GM21360 (cell line): ENCODE measurements at regions not wholly inside any gene's neighbourhood (a gene's known extent, or its start where the extent isn't known, plus 50 kb on each side); places are given as distances from the start of the nearest gene placed in this dataset.
"Not testable (repeated sequence)": the region's sequence is repeated elsewhere in the genome, so short reads cannot be mapped to it uniquely, and the experiment has no call there.

Experiments used
- ATAC-seq: cut with Tn5 transposase; IDR thresholded peaks from one replicate; pipeline ENCODE4 v1.9.1; 2021; ENCODE audit warnings: mild to moderate bottlenecking, moderate library complexity; ENCODE audit not compliant: unreplicated experiment

DNA sequence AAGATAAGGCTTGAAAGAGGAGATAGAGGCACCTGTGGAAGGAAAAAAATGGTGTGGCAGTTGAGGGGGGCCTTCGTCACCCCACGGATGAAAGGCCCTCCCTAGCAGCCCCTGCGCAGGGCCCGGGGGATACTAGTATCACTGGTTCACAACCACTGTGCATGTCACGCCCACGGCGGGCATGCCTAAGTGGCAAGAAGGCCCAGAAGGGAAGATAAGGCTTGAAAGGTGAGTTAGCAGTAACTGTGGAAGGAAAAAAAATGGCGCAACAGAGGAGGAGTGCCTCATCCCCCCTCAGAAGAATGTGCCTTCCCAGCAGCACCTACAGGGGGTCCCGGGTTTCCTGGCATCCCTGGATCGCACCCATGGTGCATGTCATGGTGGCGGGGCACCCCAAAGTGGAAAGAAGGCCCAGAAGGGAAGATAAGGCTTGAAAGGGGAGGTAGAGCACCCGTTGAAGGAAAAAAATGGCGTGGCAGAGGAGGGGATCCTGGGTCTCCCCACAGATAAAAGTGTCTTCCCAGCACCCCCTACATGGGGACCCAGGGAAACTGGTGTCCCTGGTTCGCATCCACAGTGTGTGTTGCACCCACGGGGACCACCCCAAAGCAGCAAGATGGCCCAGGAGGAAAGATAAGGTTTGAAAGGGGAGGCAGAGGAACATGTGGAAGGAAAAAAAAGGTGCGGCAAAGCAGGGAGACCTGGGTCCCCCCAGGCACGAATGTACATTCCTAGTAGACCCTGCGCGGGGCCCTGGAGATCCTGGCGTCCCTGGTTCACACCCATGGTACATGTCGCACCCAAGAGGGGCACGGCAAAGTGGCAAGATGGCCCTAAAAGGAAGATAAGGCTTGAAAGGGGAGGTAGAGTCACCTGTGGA lies 279.2 kb downstream of the ALG10 start:
- no peak for ATAC-seq

DNA sequence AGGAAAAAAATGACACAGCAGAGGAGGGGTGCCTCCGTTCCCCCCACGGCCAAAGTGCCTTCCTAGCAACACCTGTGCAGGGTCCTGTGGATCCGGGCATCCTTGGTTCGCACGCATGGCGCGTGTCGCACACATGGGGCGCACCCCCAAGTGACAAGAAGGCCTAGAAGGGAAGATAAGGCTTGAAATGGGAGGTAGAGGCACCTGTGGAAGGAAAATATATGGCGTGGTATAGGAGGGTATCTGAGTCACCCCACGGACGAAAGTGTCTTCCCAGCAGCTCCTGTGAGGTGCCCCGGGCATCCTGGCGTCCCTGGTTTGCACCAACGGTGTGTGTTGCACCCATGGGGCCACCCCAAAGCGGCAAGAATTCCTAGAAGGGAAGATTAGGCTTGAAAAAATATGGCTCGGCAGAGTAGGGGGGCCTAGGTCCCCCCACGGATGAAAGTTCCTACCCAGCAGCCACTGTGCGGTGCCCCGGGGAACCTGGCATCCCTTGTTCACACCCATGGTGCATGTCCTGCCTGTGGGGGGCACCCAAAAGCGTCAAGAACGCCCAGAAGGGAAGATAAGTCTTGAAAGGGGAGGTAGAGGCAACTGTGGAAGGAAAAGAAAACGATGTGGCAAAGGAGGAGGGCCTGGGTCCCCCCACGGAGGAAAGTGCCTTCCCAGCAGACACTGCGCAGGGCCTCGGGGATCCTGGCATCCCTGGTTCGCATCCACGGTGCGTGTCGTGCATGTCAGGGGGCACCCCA lies 280.0 kb downstream of the ALG10 start:
- no peak for ATAC-seq

DNA sequence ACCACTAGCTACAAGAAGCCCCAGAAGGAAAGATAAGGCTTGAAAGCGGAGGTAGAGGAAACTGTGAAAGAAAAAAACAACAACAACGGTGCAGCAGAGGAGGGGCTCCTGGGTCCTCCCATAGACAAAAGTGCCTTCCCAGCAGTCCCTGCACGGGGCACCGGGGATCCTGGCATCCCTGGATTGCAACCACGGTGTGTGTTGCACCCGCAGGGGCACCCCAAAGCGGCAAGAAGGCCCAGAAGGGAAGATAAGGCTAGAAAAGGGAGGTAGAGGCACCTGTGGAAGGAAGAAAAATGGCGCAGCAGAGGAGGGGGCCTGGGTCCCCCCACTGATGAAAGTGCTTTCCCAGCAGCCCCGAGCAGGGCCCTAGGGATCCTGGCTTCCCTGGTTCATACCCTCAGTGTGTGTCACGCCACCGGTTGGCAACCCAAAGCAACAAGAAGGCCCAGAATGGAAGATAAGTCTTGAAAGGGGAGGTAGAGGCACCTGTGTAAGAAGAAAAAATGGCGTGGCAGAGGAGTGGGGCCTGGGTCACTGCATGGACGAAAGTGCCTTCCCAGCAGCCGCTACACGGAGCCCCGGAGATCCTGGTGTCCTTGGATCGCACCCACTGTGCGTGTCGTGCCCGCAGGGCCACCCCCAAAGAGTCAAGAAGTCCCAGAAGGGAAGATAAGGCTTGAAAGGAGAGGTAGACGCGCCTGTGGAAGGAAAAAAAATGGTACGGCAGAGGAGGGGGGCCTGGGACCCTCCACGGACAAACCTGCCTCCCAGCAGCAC lies 281.0 kb downstream of the ALG10 start:
- no peak for ATAC-seq

GRCh38 chr12:34304001-34304400 lies 281.7 kb downstream of the ALG10 start:
- no peak for ATAC-seq

- no peak for ATAC-seq
Observed at GRCh38 chr12:34304546-34304945, 282.2 kb downstream of the ALG10 start.

DNA sequence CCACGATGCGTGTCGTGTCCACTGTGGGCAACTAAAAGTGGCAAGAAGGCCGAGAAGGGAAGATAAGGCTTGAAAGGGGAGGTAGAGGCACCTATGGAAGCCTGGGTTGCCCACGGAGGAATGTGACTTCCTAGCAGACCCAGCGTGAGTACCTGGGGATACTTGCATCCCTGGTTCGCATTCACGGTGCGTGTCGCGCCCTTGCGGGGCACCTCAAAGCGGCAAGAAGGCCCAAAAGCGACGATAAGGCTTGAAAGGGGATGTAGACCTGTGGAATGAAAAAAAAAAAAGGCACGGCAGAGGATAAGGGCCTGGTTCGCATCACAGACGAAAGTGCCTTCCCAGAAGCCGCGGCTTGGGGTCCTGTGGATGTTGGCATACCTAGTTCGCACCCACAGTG lies 282.9 kb downstream of the ALG10 start:
- ATAC-seq: no peak

GRCh38 chr12:34306133-34306830 lies 284.0 kb downstream of the ALG10 start:
- no peak for ATAC-seq

- not testable (repeated sequence) for ATAC-seq
Observed at GRCh38 chr12:34309806-34310804, 287.8 kb downstream of the ALG10 start.

DNA sequence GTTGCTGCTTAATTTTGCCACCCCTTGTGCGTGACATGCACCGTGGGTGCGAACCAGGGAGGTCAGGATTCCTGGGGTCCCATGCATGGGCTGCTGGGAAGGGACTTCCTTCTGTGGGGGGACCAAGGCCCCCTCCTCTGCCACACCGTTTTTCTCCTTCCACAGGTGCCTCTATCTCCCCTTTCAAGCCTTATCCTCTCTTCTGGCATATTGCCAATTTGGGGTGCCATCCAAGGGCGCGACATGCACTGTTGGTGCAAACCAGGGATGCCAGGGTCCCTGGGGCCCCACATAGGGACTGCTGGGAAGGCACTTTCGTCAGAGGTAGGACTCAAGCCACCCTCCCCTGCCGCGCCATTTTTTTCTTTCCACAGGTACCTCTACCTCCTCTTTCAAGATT lies 289.0 kb downstream of the ALG10 start:
- ATAC-seq: no peak

DNA sequence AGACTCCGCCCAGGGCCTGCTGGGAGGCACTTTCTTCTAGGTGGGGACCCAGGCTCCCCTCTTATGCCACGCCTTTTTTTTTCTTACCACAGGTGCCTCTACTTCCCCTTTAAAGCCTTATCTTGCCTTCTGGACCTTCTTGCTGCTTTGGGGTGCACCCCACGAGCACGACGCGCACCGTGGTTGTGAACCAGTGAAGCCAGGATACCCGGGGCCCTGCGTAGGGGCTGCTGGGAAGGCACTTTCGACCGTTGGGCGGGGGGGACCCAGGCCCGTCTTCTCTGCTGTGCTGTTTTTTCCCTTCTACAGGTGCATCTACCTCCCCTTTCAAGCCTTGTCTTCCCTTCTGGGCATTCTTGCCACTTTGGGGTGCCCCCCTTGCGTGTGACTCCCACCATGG lies 305.4 kb downstream of the ALG10 start:
- no peak for ATAC-seq

- ATAC-seq: no peak
Observed at GRCh38 chr12:34333337-34333736, 311.0 kb downstream of the ALG10 start.

- no peak for ATAC-seq
Observed at GRCh38 chr12:34334538-34334937, 312.2 kb downstream of the ALG10 start.

DNA sequence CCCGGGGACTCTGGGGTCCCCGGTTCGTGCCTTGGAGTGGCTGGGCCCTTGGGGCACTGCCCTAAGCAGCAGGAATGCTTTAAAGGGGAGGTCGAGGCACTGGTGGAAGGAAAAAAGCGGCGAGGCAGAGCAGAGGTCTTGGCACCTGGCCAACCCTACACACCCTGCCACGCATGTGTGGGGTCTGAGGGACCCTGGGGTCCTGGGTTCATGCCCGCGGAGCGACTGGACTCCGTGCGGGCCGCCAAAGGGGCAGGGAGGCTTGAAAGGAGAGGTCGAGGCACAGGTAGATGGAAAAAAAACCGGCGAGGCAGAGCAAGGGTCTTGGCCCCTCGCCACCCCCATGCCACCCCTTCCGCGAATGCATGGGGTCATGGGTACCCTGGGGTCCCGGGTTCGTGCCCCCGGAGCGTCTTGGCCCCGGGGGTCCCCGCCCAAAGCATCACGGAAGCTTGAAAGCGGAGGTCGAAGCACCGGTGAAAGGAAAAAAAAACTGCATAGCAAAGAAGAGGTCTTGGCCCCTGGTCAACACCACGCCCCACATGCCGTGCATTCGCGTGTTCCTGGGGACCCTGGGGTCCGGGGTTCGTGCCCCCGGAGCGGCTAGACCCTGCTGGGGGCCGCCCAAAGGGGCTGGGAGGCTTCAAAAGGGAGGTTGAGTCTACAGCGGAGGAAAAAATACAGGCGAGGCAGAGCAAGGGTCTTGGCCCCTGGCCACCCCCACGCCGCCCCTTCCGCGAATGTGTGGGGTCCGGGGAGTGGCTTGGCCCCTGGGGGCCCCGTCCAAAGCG lies 312.9 kb downstream of the ALG10 start:
- no peak for ATAC-seq

- ATAC-seq: no peak
Observed at GRCh38 chr12:34335819-34336262, 313.5 kb downstream of the ALG10 start.

- no peak for ATAC-seq
Observed at GRCh38 chr12:34336619-34337465, 314.5 kb downstream of the ALG10 start.

- ATAC-seq: no peak
Observed at GRCh38 chr12:34338751-34339150, 316.5 kb downstream of the ALG10 start.

- no peak for ATAC-seq
Observed at GRCh38 chr12:34339922-34340321, 317.6 kb downstream of the ALG10 start.
